ENCODE measurements at regions not wholly inside any gene's neighbourhood (a gene's known extent, or its start where the extent isn't known, plus 50 kb on each side); places are given as distances from the start of the nearest gene placed in this dataset.
A peak's percentile ranks its signal among the peaks of the same experiment; 100 is the strongest.
"Not testable (repeated sequence)": the region's sequence is repeated elsewhere in the genome, so short reads cannot be mapped to it uniquely, and the experiment has no call there.

DNA sequence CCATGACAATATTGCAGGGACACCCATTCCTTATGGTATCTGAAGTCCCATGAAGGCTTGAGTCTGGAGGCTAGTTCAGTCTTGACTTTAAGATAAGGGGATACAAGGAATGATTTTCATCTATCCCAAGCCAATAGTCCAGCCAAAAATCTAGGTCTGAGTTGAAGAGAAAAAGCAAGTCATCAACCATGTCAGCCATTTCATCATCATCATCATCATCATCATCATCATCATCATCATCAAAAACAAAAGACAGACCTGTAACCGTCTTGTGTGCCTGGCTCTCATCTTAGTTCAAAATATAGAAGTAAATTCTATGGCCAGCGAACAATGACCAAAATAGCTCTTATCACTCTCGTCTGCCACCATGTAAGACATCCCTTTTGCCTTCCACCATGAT lies 59.5 kb upstream of the FAM90A26 start:
- not testable (repeated sequence) for H3K4me3 ChIP-seq; DNase-seq; H3K4me1 ChIP-seq; H3K9me3 ChIP-seq; H3K36me3 ChIP-seq; H3K27ac ChIP-seq; ATAC-seq (ENCODE audit: low FRiP score in 2 of 2); H3K27me3 ChIP-seq
- 80 to 90% methylated on average over 3 of the region's 3 CpGs for WGBS, 2 donors

DNA sequence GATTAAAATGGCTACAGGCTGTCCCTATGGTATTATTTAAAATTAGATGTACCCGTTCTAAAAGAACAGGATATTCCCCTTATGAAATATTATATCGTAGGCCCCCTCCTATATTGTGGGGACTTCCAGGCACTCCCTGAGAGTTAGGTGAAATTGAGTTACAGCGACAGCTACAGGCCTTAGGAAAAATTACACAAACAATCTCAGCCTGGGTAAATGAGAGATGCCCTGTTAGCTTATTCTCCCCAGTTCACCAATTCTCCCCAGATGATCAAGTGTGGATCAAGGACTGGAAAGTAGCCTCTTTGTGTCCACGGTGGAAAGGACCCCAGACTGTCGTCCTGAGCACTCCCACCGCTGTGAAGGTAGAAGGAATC lies 67.1 kb upstream of the FAM90A26 start:
- not testable (repeated sequence) for H3K36me3 ChIP-seq; H3K4me1 ChIP-seq; H3K27me3 ChIP-seq; H3K9me3 ChIP-seq; ATAC-seq (ENCODE audit: low FRiP score in 2 of 2); DNase-seq
- Histone ChIP-seq H3K4me3 (peak overlapping the region in 3 of 4 donors; percentile 29 to 42 (median 31)), H3K27ac (peak overlapping the region in 3 of 4 donors; percentile 52 to 81 (median 78))
- 22 to 35% methylated on average over 4 to 6 of the region's 6 CpGs for WGBS, 2 donors
- TF ChIP-seq, protein P1, sequence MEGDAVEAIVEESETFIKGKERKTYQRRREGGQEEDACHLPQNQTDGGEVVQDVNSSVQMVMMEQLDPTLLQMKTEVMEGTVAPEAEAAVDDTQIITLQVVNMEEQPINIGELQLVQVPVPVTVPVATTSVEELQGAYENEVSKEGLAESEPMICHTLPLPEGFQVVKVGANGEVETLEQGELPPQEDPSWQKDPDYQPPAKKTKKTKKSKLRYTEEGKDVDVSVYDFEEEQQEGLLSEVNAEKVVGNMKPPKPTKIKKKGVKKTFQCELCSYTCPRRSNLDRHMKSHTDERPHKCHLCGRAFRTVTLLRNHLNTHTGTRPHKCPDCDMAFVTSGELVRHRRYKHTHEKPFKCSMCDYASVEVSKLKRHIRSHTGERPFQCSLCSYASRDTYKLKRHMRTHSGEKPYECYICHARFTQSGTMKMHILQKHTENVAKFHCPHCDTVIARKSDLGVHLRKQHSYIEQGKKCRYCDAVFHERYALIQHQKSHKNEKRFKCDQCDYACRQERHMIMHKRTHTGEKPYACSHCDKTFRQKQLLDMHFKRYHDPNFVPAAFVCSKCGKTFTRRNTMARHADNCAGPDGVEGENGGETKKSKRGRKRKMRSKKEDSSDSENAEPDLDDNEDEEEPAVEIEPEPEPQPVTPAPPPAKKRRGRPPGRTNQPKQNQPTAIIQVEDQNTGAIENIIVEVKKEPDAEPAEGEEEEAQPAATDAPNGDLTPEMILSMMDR (IDR thresholded peaks at IDR 0.05): peak in 4 of 6 experiments; percentile 10 to 53 (median 45)

DNA sequence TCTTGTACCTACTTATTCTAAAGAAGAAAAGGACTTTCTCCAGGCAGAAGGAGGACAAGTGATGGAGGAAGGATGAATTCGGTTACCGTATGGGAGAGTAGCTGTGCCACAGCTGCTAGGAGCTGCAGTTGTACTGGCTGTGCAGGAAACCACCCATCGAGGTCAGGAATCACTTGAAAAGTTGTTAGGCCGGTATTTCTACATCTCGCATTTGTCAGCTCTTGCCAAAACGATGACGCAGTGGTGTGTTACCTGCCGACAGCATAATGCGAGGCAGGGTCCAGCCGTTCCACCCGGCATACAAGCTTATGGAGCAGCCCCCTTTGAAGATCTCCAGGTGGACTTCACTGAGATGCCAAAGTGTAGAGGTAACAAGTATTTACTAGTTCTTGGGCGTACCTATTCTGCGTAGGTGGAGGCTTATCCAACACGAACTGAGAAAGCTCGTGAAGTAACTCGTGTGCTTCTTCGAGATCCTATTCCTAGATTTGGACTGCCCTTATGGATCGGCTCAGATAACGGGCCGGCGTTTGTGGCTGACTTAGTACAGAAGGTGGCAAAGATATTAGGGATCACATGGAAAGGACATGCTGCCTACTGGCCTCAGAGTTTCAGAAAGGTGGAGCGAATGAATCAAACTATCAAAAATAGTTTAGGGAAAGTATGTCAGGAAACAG lies 67.6 kb upstream of the FAM90A26 start:
- 72% methylated on average over 22 of the region's 22 CpGs for WGBS, 2 donors
- DNase-seq: peak in 1 of 2 donors; percentile 70
- H3K27me3 ChIP-seq; H3K36me3 ChIP-seq; H3K4me1 ChIP-seq; ATAC-seq (ENCODE audit: low FRiP score in 2 of 2); H3K9me3 ChIP-seq: not testable (repeated sequence)
- H3K27ac ChIP-seq: peak overlapping the region in 3 of 4 donors; percentile 52 to 81 (median 78)
- H3K4me3 ChIP-seq: peak overlapping the region in 3 of 4 donors; percentile 29 to 42 (median 31)
- TF ChIP-seq POLR2A (IDR thresholded peaks at IDR 0.05): peak in 1 of 4 donors; percentile 48
- peak; percentile 17 to 43 for TF ChIP-seq POLR2AphosphoS5 (IDR thresholded peaks at IDR 0.05)

DNA sequence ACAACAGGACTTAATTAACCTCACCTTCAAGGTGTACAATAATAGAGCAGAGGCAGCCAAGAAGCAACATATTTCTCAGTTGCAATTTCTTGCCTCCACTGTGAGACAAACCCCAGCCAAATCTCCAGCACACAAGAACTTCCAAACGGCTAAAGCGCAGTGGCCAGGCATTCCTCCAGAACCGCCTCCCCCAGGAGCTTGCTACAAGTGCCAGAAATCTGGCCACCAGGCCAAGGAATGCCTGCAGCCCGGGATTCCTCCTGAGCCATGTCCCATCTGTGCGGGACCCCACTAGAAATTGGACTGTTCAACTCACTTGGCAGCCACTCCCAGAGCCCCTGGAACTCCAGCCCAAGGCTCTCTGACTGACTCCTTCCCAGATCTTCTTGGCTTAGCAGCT lies 73.9 kb upstream of the FAM90A26 start:
- not testable (repeated sequence) for H3K36me3 ChIP-seq; DNase-seq; H3K9me3 ChIP-seq; H3K27me3 ChIP-seq; H3K4me3 ChIP-seq; H3K27ac ChIP-seq; ATAC-seq (ENCODE audit: low FRiP score in 2 of 2); H3K4me1 ChIP-seq
- 91 to 94% methylated on average over 2 to 5 of the region's 5 CpGs for WGBS, 2 donors

DNA sequence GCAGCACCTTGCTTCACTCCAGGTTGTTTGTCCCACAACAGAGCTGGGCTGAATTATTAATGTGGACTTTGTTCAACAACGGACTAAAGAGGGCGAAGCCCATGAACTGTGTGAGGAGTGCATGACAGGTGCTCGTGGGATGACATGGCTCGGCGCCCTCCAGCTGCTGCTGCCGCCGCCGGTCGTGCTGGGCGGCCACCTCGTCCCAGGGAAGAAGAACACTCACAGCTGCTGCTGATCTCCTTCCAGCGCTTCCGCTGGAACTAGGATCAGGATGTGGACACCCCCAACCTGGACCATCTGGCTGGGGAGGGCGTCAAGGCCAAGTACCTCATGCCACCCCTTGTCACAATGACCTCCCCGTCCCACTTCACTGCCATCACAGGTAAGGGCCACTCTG lies 91.4 kb upstream of the FAM90A26 start:
- H3K36me3 ChIP-seq; H3K27me3 ChIP-seq; H3K4me1 ChIP-seq; H3K27ac ChIP-seq; H3K9me3 ChIP-seq; H3K4me3 ChIP-seq; ATAC-seq (ENCODE audit: low FRiP score in 2 of 2): not testable (repeated sequence)
- WGBS, 2 donors: 96% methylated on average over 8 to 13 of the region's 15 CpGs
- peak in 1 of 2 donors; percentile 48 for DNase-seq

DNA sequence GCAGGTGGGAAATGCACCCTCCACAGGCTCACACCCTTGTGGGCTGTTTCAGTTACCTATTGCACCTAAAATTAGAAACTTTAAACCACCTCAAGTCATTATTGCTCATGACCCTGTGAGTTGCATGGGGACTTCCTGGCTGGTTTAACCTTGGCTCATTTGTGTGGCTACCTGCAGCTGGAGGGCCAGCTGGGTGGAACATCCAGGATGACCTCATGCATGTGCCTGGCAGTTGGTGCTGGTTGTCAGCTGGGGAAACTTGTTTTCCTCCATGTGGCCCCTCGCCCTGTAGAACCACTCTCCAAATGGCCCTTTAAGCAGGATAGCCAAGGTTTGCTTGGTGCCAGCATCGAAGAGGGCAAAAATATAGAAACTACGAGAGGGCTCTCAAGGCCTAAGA lies 93.2 kb upstream of the FAM90A26 start:
- DNase-seq; H3K9me3 ChIP-seq; H3K4me3 ChIP-seq; H3K36me3 ChIP-seq; H3K4me1 ChIP-seq; H3K27me3 ChIP-seq; ATAC-seq (ENCODE audit: low FRiP score in 2 of 2); H3K27ac ChIP-seq: not testable (repeated sequence)
- WGBS, 2 donors: 73 to 76% methylated on average over 3 of the region's 3 CpGs

DNA sequence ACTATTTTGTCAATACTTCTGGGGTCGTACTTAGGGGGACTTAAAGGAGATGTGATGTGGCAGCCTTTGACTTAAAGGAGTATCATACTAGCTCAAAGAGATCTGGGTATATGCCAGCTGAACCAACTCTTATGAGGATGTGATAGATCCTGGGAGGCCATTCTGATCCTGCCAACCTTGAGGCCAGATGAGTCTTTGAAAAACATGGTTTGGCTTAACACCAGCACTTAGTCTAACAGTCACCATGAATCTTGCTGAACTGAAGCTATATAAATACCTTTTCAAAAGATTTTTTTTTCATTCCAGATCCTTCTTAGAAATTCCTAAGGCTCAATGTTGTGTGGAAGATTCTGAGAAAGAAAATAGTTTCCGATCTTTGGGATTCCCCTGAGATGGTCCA lies 93.7 kb upstream of the FAM90A26 start:
- not testable (repeated sequence) for H3K36me3 ChIP-seq; H3K4me3 ChIP-seq; DNase-seq; H3K4me1 ChIP-seq; H3K27ac ChIP-seq; H3K27me3 ChIP-seq; ATAC-seq (ENCODE audit: low FRiP score in 2 of 2); H3K9me3 ChIP-seq
- 88 to 92% methylated on average over 2 of the region's 2 CpGs for WGBS, 2 donors

DNA sequence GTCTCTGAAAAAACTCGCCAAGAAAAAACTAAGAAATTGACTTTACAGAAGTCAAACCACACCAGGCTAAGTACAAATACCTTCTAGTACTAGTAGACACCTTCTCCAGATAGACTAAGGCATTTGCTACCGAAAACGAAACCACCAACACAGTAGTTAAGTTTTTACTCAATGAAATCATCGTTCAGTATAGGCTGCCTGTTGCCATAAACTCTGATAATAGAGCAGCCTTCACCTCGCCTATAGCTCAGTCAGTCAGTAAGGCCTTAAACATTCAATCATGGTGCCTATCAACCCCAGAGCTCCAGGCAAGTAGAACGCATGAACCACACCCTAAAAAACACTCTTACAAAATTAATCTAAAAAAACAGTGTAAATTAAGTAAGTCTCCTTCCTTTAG lies 96.8 kb upstream of the FAM90A26 start:
- not testable (repeated sequence) for H3K4me3 ChIP-seq; H3K4me1 ChIP-seq; DNase-seq; H3K27me3 ChIP-seq; H3K36me3 ChIP-seq; H3K27ac ChIP-seq; ATAC-seq (ENCODE audit: low FRiP score in 2 of 2); H3K9me3 ChIP-seq
- WGBS, 2 donors: 84 to 85% methylated on average over 6 of the region's 6 CpGs

DNA sequence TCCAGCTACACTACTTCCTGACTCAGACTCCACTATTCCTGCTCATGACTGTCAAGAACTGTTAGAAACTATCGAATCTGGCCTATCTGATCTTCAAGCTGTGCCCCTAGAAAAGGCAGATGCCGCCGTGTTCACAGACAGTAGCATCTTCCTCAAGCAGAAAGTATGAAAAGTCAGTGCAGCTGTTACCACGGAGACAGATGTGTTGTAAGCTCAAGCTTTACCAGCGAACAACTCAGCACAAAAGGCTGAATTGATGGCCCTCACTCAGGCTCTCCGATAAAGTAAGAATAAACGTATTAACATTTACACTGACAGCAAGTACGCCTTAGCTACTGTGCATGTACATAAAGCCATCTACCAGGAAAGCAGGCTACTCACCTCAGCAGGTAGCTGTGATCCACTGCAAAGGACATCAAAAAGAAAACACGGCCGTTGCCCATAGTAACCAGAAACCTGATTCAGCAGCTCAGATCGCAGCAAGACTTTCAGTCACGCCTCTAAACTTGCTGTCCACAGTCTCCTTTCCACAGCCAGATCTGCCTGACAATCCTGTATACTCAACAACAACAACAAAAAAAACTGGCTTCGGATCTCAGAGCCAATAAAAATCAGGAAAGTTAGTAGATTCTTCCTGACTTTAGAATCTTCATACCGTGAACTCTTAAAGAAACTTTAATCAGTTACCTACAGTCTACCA lies 97.5 kb upstream of the FAM90A26 start:
- not testable (repeated sequence) for ATAC-seq (ENCODE audit: low FRiP score in 2 of 2); H3K4me3 ChIP-seq; H3K9me3 ChIP-seq; DNase-seq; H3K27me3 ChIP-seq; H3K4me1 ChIP-seq; H3K27ac ChIP-seq; H3K36me3 ChIP-seq
- WGBS, 2 donors: 62 to 67% methylated on average over 14 of the region's 14 CpGs

DNA sequence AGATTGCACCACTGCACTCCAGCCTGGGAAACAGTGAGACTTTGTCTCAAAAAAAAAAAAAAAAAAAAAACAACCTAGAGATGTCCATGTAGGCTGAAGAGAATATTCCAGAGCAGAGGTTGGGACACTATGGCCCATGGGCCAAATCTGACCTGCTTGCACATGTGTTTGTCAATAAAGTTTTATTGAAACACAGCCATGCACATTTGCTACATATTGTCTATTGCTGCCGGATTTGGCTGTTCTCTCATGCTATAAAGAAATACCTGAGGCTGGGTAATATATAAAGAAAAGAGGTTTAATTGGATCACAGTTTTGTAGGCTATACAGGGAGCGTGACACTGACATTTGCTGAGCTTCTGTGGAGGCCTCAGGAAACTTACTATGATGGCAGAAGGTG lies 102.3 kb upstream of the FAM90A26 start:
- not testable (repeated sequence) for H3K4me3 ChIP-seq; H3K27ac ChIP-seq; H3K27me3 ChIP-seq; ATAC-seq (ENCODE audit: low FRiP score in 2 of 2); H3K4me1 ChIP-seq; DNase-seq; H3K36me3 ChIP-seq; H3K9me3 ChIP-seq
- 92 to 94% methylated on average over 2 of the region's 2 CpGs for WGBS, 2 donors

DNA sequence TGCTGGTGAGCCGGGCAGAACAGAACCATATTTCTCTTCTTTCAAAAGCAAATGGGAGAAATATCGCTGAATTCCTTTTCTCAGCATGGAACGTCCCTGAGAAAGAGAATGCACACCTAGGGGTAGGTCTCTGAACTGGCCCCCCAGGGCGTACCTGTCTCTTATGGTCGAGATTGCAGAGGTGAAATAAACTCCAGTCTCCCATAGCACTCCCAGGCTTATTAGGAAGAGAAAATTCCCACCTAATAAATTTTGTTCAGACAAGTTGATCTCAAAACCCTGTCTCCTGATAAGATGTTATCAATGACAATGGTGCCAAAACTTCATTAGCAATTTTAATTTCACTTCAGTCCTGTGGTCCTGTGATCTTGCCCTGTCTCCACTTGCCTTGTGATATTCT lies 106.6 kb upstream of the FAM90A26 start:
- not testable (repeated sequence) for H3K4me1 ChIP-seq; H3K9me3 ChIP-seq; H3K4me3 ChIP-seq; H3K27me3 ChIP-seq; H3K27ac ChIP-seq; H3K36me3 ChIP-seq; ATAC-seq (ENCODE audit: low FRiP score in 2 of 2); DNase-seq
- WGBS, 2 donors: 89 to 90% methylated on average over 5 of the region's 5 CpGs

DNA sequence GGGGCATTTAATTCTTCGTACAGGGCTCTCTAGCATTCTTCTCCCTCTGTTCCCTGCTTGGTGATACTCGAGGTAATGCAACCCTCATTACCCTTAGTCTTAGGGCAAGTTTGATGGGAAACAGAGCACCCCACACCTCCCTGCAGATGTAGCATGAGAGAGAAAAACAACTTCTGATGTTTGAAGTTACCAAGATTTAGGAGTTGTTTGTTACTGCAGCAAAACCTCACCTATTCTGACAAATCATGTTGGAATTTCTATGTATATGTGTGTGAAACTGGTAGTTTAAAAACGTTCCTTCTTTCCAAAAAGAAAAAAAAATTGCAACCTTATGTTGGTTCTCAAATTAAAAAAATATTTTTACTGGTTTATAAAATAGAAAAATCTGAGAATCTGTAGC lies 145.3 kb upstream of the FAM90A26 start:
- WGBS, 2 donors: 52 to 62% methylated on average over 3 of the region's 3 CpGs
- not testable (repeated sequence) for H3K27me3 ChIP-seq; H3K27ac ChIP-seq; H3K4me1 ChIP-seq; ATAC-seq (ENCODE audit: low FRiP score in 2 of 2); H3K36me3 ChIP-seq; H3K9me3 ChIP-seq; DNase-seq; H3K4me3 ChIP-seq
